GM12878 (cell line): ENCODE measurements at regions not wholly inside any gene's neighbourhood (a gene's known extent, or its start where the extent isn't known, plus 50 kb on each side); places are given as distances from the start of the nearest gene placed in this dataset.

Source experiments
- ATAC-seq: fragments of 200-7000 bp; cut with Tn5 transposase; 3 replicates; pipeline ENCODE4 v1.9.1; 2020; ENCODE audit warnings: mild to moderate bottlenecking, moderate library complexity
- BruUV-seq: library from RNA; stranded (reverse); fragments of 400-500 nt; replicated peaks from 2 replicates; lab custom pipeline; 2021; lab: Mats Ljungman, UMichigan
- CTCF ChIA-PET: fragments of 300-600 bp; sonication (Branson Sonifier 250); formaldehyde crosslinking; extraction: SDS; loops from one replicate; lab custom pipeline; 2021; ENCODE audit warnings: inconsistent platforms; lab: Yijun Ruan, JAX
- POLR2A ChIA-PET: fragments of 350-600 bp; formaldehyde crosslinking; extraction: SDS; loops from one replicate; lab custom pipeline; 2021; ENCODE audit warnings: inconsistent platforms; lab: Charles Lee
- RAD21 ChIA-PET: fragments of 300-600 bp; sonication (Branson Sonifier 250); formaldehyde crosslinking; loops from one replicate; lab custom pipeline; 2023; ENCODE audit warnings: antibody characterized with exemption; ENCODE audit not compliant: unreplicated experiment; lab: Charles Lee
- SMC1A ChIA-PET: fragments of 300-600 bp; sonication (Branson Sonifier 250); formaldehyde crosslinking; loops from one replicate; lab custom pipeline; 2023; ENCODE audit not compliant: unreplicated experiment, uncharacterized antibody; lab: Charles Lee
- DNase-seq: peaks from one replicate; pipeline ENCODE4 v3.0.0-alpha.2; 2011; ENCODE audit warnings: low read depth, low spot score
- FAIRE-seq: peaks from 3 replicates; lab custom pipeline; 2011; peaks lifted over from hg19 to GRCh38; lab: Jason Lieb, UNC
- H2AFZ ChIP-seq: 2 replicates; pipeline ENCODE4 v1.6.0; 2011; ENCODE audit warnings: low read depth, low read length, control low read depth; ENCODE audit not compliant: control insufficient read depth
- H3K27ac ChIP-seq: 2 replicates; pipeline ENCODE4 v1.5.1; 2011; ENCODE audit warnings: control low read depth; ENCODE audit not compliant: control insufficient read depth, insufficient read depth
- H3K27me3 ChIP-seq, 2 experiments: replicated peaks in 1 of 2; 2 replicates each; pipeline versions ENCODE4 v1.6.0 to v1.6.1; 2011; ENCODE audit warnings: low read length in 1 of 2; ENCODE audit not compliant: control insufficient read depth in 2 of 2, insufficient read depth in 2 of 2
- H3K36me3 ChIP-seq, 2 experiments: 2 replicates each; pipeline ENCODE4 v1.5.1; 2011; ENCODE audit warnings: low read length in 1 of 2; ENCODE audit not compliant: control insufficient read depth in 2 of 2, insufficient read depth in 2 of 2
- H3K4me1 ChIP-seq: 2 replicates; pipeline ENCODE4 v1.6.1; 2011; ENCODE audit warnings: mild to moderate bottlenecking, low read length, moderate library complexity, mixed read lengths; ENCODE audit not compliant: control insufficient read depth, insufficient read depth
- H3K4me2 ChIP-seq: 2 replicates; pipeline ENCODE4 v1.6.0; 2011; ENCODE audit warnings: control low read depth; ENCODE audit not compliant: control insufficient read depth, insufficient read depth
- H3K4me3 ChIP-seq: fragments of 200-600 bp; sonication (generic); 2 replicates; pipeline ENCODE4 v1.5.1; 2016
- H3K79me2 ChIP-seq: 2 replicates; pipeline ENCODE4 v1.6.0; 2011; ENCODE audit warnings: low read length; ENCODE audit not compliant: control insufficient read depth, insufficient read depth
- H3K9ac ChIP-seq: 2 replicates; pipeline ENCODE4 v1.8.0; 2011; ENCODE audit warnings: low read length, control low read depth, mixed read lengths; ENCODE audit not compliant: control insufficient read depth, insufficient read depth
- H3K9me3 ChIP-seq: replicated peaks from 3 replicates; pipeline ENCODE4 v1.5.1; 2011; ENCODE audit warnings: mild to moderate bottlenecking, low read length; ENCODE audit not compliant: control insufficient read depth, insufficient read depth
- H4K20me1 ChIP-seq: 2 replicates; pipeline ENCODE4 v1.6.0; 2011; ENCODE audit not compliant: control insufficient read depth, insufficient read depth
- CBX3 ChIP-seq: fragments of 200-600 bp; sonication (generic); IDR thresholded peaks from 2 replicates; pipeline ENCODE4 v1.6.1; 2016; ENCODE audit warnings: low read depth, borderline replicate concordance
- CHD1 ChIP-seq: IDR thresholded peaks from 2 replicates; pipeline ENCODE4 v1.6.1; 2012; ENCODE audit warnings: low read depth, low read length, improper control_type of control experiment
- CUX1 ChIP-seq: IDR thresholded peaks from 2 replicates; pipeline ENCODE4 v1.6.1; 2012; ENCODE audit warnings: improper control_type of control experiment, low read depth, low read length; ENCODE audit not compliant: insufficient replicate concordance
- EGR1 ChIP-seq, 2 experiments: IDR thresholded peaks; 1 replicate in 1 of 2; 2 replicates in 1 of 2; pipeline ENCODE4 v1.6.1; 2011 to 2012; ENCODE audit warnings: low read depth in 2 of 2, low read length in 2 of 2, borderline replicate concordance in 1 of 2, mild to moderate bottlenecking in 1 of 2, moderate library complexity in 1 of 2
- IRF3 ChIP-seq: fragments of 450-650 bp; IDR thresholded peaks from 2 replicates; pipeline ENCODE4 v1.6.1; 2014; ENCODE audit warnings: mild to moderate bottlenecking
- JUND ChIP-seq: IDR thresholded peaks from 2 replicates; pipeline ENCODE4 v1.6.1; 2012; ENCODE audit warnings: low read depth, mild to moderate bottlenecking, low read length, improper control_type of control experiment, moderate library complexity
- NBN ChIP-seq: fragments of 450-650 bp; IDR thresholded peaks from 2 replicates; pipeline ENCODE4 v1.6.1; 2016
- NFYB ChIP-seq: IDR thresholded peaks from 2 replicates; pipeline ENCODE4 v1.6.1; 2011; ENCODE audit warnings: low read depth, mild to moderate bottlenecking, low read length, improper control_type of control experiment, moderate library complexity; ENCODE audit not compliant: insufficient read depth
- POLR2AphosphoS2 ChIP-seq: IDR thresholded peaks from 2 replicates; pipeline ENCODE4 v1.6.1; 2011; ENCODE audit warnings: low read depth, mild to moderate bottlenecking, low read length, improper control_type of control experiment, moderate library complexity
- SREBF2 ChIP-seq: IDR thresholded peaks from 2 replicates; pipeline ENCODE4 v1.6.1; 2012; ENCODE audit warnings: mild to moderate bottlenecking, low read length
- SUPT20H ChIP-seq: IDR thresholded peaks from 2 replicates; pipeline ENCODE4 v1.6.1; 2011; ENCODE audit warnings: low read depth, mild to moderate bottlenecking, low read length, moderate library complexity, borderline replicate concordance; ENCODE audit not compliant: control insufficient read depth
- TARDBP ChIP-seq: IDR thresholded peaks from 2 replicates; pipeline ENCODE4 v1.6.1; 2016; ENCODE audit warnings: borderline replicate concordance
- ZNF24 ChIP-seq: fragments of 450-650 bp; IDR thresholded peaks from 2 replicates; pipeline ENCODE4 v1.6.1; 2017; ENCODE audit warnings: antibody characterized with exemption, mild to moderate bottlenecking
- WGBS: methylation state at CpG from one replicate; pipeline ENCODE4 v1.1.6; 2016; ENCODE audit warnings: low lambda C conversion rate; ENCODE audit not compliant: insufficient replicate concordance, insufficient coverage; ENCODE audit errors: missing lambda C conversion rate; 5-methylcytosine and 5-hydroxymethylcytosine counted together
- in situ Hi-C: fragments of 300-500 bp; cut with MboI; formaldehyde crosslinking; loops from 9 replicates; pipeline ENCODE4 v1.14.3; 2018; ENCODE audit warnings: mixed read lengths
- intact Hi-C: fragments of 100-400 bp; cut with micrococcal nuclease; formaldehyde crosslinking; loops from one replicate; pipeline ENCODE4 v1.14.2; 2022; ENCODE audit not compliant: unreplicated experiment

GRCh38 chr18:68376926-68377325, 338.0 kb downstream of the TMX3 start:
- DNase-seq = no peak
- intact Hi-C loops = no loop called here
- H3K9ac ChIP-seq = no peak overlapping the region
- no peak overlapping the region for H3K4me2 ChIP-seq
- no peak for ATAC-seq
- no peak overlapping the region for H3K4me3 ChIP-seq
- no peaks in the 10 kb centered on the region for H4K20me1 ChIP-seq
- H2AFZ ChIP-seq = no peak overlapping the region
- no peak for FAIRE-seq
- H3K27me3 ChIP-seq = no peaks in the 10 kb centered on the region
- H3K79me2 ChIP-seq = no peaks in the 10 kb centered on the region
- SMC1A ChIA-PET = interaction anchor here (0.7 kb wide), 1 partner anchor 14 kb away, joined by 3 read pairs; no protein-coding TSS in a partner anchor
- no peaks in the 10 kb centered on the region for H3K9me3 ChIP-seq
- in situ Hi-C loops = no loop called here
- no peak for TF ChIP-seq IRF3
- TF ChIP-seq, all 136 proteins: peak for 0
- H3K36me3 ChIP-seq = no peaks in the 10 kb centered on the region
- BruUV-seq = no TSS peak
- ChIA-PET CTCF (no interaction called here), POLR2A (no interaction called here), RAD21 (no interaction called here)
- no peaks in the 10 kb centered on the region for H3K4me1 ChIP-seq
- H3K27ac ChIP-seq = no peak overlapping the region

- H3K4me1 ChIP-seq = no peaks in the 10 kb centered on the region
- CTCF ChIA-PET = no interaction called here
- no peak for FAIRE-seq
- no peaks in the 10 kb centered on the region for H3K27me3 ChIP-seq
- no peak overlapping the region for H2AFZ ChIP-seq
- POLR2A ChIA-PET = no interaction called here
- H3K9me3 ChIP-seq = no peaks in the 10 kb centered on the region
- H4K20me1 ChIP-seq = no peaks in the 10 kb centered on the region
- intact Hi-C loops = no loop called here
- DNase-seq = no peak
- no peak overlapping the region for H3K4me2 ChIP-seq
- no TSS peak for BruUV-seq
- 5% methylated on average over 5 of the region's 5 CpGs for WGBS
- no peak overlapping the region for H3K9ac ChIP-seq
- H3K27ac ChIP-seq = no peak overlapping the region
- SMC1A ChIA-PET = interaction anchor here (0.9 kb wide), 1 partner anchor 14 kb away, joined by 3 read pairs; no protein-coding TSS in a partner anchor
- H3K4me3 ChIP-seq = no peak overlapping the region
- H3K79me2 ChIP-seq = no peaks in the 10 kb centered on the region
- RAD21 ChIA-PET = no interaction called here
- ATAC-seq = no peak
- in situ Hi-C loops = no loop called here
- no peaks in the 10 kb centered on the region for H3K36me3 ChIP-seq
- no peak for TF ChIP-seq SUPT20H
- TF ChIP-seq SREBF2 = no peak
- TF ChIP-seq JUND = no peak
- no peak for TF ChIP-seq EGR1 (IDR thresholded peaks at IDR 0.05; ENCODE audit: borderline replicate concordance in 1 of 2, low read depth in 2 of 2, low read length in 2 of 2)
- no peak for TF ChIP-seq CBX3
- TF ChIP-seq NBN = no peak
- no peak for TF ChIP-seq TARDBP
- no peak for TF ChIP-seq CHD1
- TF ChIP-seq ZNF24 = no peak
- no peak for TF ChIP-seq POLR2AphosphoS2
- TF ChIP-seq CUX1 = no peak
- TF ChIP-seq NFYB = no peak
Measured at GRCh38 chr18:68362907-68363306, 352.0 kb downstream of the TMX3 start.
